ENCODE measurements at regions not wholly inside any gene's neighbourhood (a gene's known extent, or its start where the extent isn't known, plus 50 kb on each side); places are given as distances from the start of the nearest gene placed in this dataset.

- no peak overlapping the region for H3K4me3 ChIP-seq (ENCODE audit: low read length)
- TF ChIP-seq, protein P1, sequence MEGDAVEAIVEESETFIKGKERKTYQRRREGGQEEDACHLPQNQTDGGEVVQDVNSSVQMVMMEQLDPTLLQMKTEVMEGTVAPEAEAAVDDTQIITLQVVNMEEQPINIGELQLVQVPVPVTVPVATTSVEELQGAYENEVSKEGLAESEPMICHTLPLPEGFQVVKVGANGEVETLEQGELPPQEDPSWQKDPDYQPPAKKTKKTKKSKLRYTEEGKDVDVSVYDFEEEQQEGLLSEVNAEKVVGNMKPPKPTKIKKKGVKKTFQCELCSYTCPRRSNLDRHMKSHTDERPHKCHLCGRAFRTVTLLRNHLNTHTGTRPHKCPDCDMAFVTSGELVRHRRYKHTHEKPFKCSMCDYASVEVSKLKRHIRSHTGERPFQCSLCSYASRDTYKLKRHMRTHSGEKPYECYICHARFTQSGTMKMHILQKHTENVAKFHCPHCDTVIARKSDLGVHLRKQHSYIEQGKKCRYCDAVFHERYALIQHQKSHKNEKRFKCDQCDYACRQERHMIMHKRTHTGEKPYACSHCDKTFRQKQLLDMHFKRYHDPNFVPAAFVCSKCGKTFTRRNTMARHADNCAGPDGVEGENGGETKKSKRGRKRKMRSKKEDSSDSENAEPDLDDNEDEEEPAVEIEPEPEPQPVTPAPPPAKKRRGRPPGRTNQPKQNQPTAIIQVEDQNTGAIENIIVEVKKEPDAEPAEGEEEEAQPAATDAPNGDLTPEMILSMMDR (conservative IDR thresholded peaks at IDR 0.05; ENCODE audit: low read depth, low read length): no peak
- DNase-seq (ENCODE audit: low read depth): no peak
Measured at GRCh38 chr14:85793533-85793932, 263.6 kb downstream of the FLRT2 start.

DNA sequence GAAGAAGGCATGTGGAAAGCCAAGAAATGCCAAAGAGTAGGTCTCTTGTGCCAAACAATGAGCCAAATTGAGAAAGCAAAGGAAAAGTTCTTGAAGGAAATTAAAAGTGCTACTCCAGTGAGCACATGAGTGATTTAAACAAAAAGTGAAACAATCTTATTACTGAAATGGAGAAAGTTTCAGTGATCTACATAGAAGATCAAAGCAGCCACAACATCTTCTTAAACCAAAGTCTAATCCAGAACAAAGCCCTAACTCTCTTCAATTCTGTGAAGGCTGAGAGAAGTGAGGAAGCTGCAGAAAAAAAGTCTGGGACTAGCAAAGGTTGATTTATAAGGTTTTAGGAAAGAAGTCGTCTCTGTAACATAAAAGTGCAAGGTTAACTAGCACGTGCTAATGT is 259.6 kb downstream of the FLRT2 start:
- no peak overlapping the region for H3K4me3 ChIP-seq (ENCODE audit: low read length)
- no peak for DNase-seq (ENCODE audit: low read depth)
- TF ChIP-seq, protein P1 (conservative IDR thresholded peaks at IDR 0.05; ENCODE audit: low read depth, low read length): no peak

GRCh38 chr14:85788470-85789233 is 258.7 kb downstream of the FLRT2 start:
- TF ChIP-seq, protein P1 (conservative IDR thresholded peaks at IDR 0.05; ENCODE audit: low read depth, low read length): no peak
- no peak for DNase-seq (ENCODE audit: low read depth)
- no peak overlapping the region for H3K4me3 ChIP-seq (ENCODE audit: low read length)

GRCh38 chr14:85766295-85766694 is 236.4 kb downstream of the FLRT2 start:
- no peak overlapping the region for H3K4me3 ChIP-seq (ENCODE audit: low read length)
- no peak for DNase-seq (ENCODE audit: low read depth)
- TF ChIP-seq, protein P1 (conservative IDR thresholded peaks at IDR 0.05; ENCODE audit: low read depth, low read length): no peak

DNA sequence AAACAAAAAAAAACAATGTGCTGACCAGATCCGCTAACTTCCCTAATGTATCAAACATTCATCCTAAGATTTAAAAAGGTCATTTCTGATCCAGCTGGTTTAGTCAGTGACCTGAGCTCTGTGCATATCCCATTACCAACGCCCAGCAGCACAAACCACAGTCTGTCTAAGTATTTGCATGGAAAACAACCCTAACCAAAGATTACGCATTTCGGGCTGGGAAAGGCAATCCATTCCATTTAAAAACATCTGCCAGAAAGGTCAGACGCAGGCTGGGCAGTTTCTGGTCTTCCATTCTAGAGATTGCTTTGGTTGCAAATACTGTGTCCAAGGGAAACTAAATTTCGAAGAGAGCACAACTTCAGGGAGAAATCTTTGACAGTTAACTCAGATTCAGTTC is 234.9 kb downstream of the FLRT2 start:
- H3K4me3 ChIP-seq (ENCODE audit: low read length): no peak overlapping the region
- TF ChIP-seq, protein P1 (conservative IDR thresholded peaks at IDR 0.05; ENCODE audit: low read depth, low read length): no peak
- no peak for DNase-seq (ENCODE audit: low read depth)

- TF ChIP-seq, protein P1 (conservative IDR thresholded peaks at IDR 0.05; ENCODE audit: low read depth, low read length): no peak
- H3K4me3 ChIP-seq (ENCODE audit: low read length): no peak overlapping the region
- no peak for DNase-seq (ENCODE audit: low read depth)
Measured at GRCh38 chr14:85762526-85762925, 232.6 kb downstream of the FLRT2 start.

GRCh38 chr14:85752175-85752574 is 222.2 kb downstream of the FLRT2 start:
- no peak for DNase-seq (ENCODE audit: low read depth)
- TF ChIP-seq, protein P1 (conservative IDR thresholded peaks at IDR 0.05; ENCODE audit: low read depth, low read length): no peak
- no peak overlapping the region for H3K4me3 ChIP-seq (ENCODE audit: low read length)
